ENCODE measurements at regions not wholly inside any gene's neighbourhood (a gene's known extent, or its start where the extent isn't known, plus 50 kb on each side); places are given as distances from the start of the nearest gene placed in this dataset.

GRCh38 chr2:125281242-125281641 lies 1256.2 kb downstream of the CNTNAP5 start:
- H2AFZ ChIP-seq, result no peak overlapping the region
- no TSS peak for BruUV-seq (replicated peaks)
- CTCF ChIA-PET, result no interaction called here
- no peak overlapping the region for H3K4me2 ChIP-seq
- H3K9me3 ChIP-seq (ENCODE audit: insufficient read depth, low read depth), result no peaks in the 10 kb centered on the region
- DNase-seq, result no peak
- H4K20me1 ChIP-seq (ENCODE audit: insufficient read depth), result no peaks in the 10 kb centered on the region
- no peaks in the 10 kb centered on the region for H3K36me3 ChIP-seq (ENCODE audit: low read depth)
- H3F3A ChIP-seq (ENCODE audit: insufficient read depth, low read depth), result no peaks in the 10 kb centered on the region
- no peak for TF ChIP-seq CTCF (conservative IDR thresholded peaks at IDR 0.05)
- TF ChIP-seq EZH2 (IDR thresholded peaks at IDR 0.05; ENCODE audit: low read depth), result no peak
- H3K9me2 ChIP-seq (ENCODE audit: insufficient read depth), result no peaks in the 10 kb centered on the region
- H3K27ac ChIP-seq, result no peak overlapping the region
- intact Hi-C loops (cut with micrococcal nuclease; ENCODE audit: unreplicated experiment), result no loop called here
- H3K4me3 ChIP-seq, result no peak overlapping the region
- H3K27me3 ChIP-seq (ENCODE audit: insufficient read depth, low read depth), result 0 out of 2 replicates have a peak, but pooled peaks cover 3% of the 10 kb centered on the region
- POLR2A ChIA-PET (ENCODE audit: unreplicated experiment), result no interaction called here
- H3K4me1 ChIP-seq (replicated peaks; ENCODE audit: insufficient read depth), result no peaks in the 10 kb centered on the region
- H3K79me2 ChIP-seq (ENCODE audit: low read depth), result no peaks in the 10 kb centered on the region

- Histone ChIP-seq H2AFZ (no peak overlapping the region), H3F3A (ENCODE audit: insufficient read depth, low read depth) (no peaks in the 10 kb centered on the region), H3K79me2 (ENCODE audit: low read depth) (no peaks in the 10 kb centered on the region), H3K27ac (no peak overlapping the region), H3K4me3 (no peak overlapping the region), H3K36me3 (ENCODE audit: low read depth) (no peaks in the 10 kb centered on the region), H3K9me2 (ENCODE audit: insufficient read depth) (no peaks in the 10 kb centered on the region; the same call in 1 of the 2 replicates), H3K4me2 (no peak overlapping the region), H3K4me1 (replicated peaks; ENCODE audit: insufficient read depth) (no peaks in the 10 kb centered on the region), H4K20me1 (ENCODE audit: insufficient read depth) (no peaks in the 10 kb centered on the region), H3K9me3 (ENCODE audit: insufficient read depth, low read depth) (no peaks in the 10 kb centered on the region), H3K27me3 (ENCODE audit: insufficient read depth, low read depth) (no peaks in the 10 kb centered on the region)
- POLR2A ChIA-PET (ENCODE audit: unreplicated experiment), result no interaction called here
- TF ChIP-seq EZH2 (IDR thresholded peaks at IDR 0.05; ENCODE audit: low read depth), result no peak
- DNase-seq, result no peak
- no TSS peak for BruUV-seq (replicated peaks)
- CTCF ChIA-PET, result no interaction called here
- intact Hi-C loops (cut with micrococcal nuclease; ENCODE audit: unreplicated experiment), result no loop called here
These were observed 1271.7 kb downstream of the CNTNAP5 start for GRCh38 chr2:125296742-125297141.

GRCh38 chr2:125310657-125311364 lies 1285.7 kb downstream of the CNTNAP5 start:
- no peaks in the 10 kb centered on the region for H3K4me1 ChIP-seq (replicated peaks; ENCODE audit: insufficient read depth)
- no peaks in the 10 kb centered on the region for H3K9me2 ChIP-seq (ENCODE audit: insufficient read depth)
- no peaks in the 10 kb centered on the region for H3K79me2 ChIP-seq (ENCODE audit: low read depth)
- H4K20me1 ChIP-seq (ENCODE audit: insufficient read depth), result no peaks in the 10 kb centered on the region
- H3K27ac ChIP-seq, result no peak overlapping the region
- TF ChIP-seq CTCF (conservative IDR thresholded peaks at IDR 0.05) (no peak), EZH2 (IDR thresholded peaks at IDR 0.05; ENCODE audit: low read depth) (no peak)
- no peak overlapping the region for H3K4me2 ChIP-seq
- no peak overlapping the region for H3K4me3 ChIP-seq
- BruUV-seq (replicated peaks), result no TSS peak
- H3K27me3 ChIP-seq (ENCODE audit: insufficient read depth, low read depth), result no peaks in the 10 kb centered on the region
- intact Hi-C loops (cut with micrococcal nuclease; ENCODE audit: unreplicated experiment), result no loop called here
- no peaks in the 10 kb centered on the region for H3K36me3 ChIP-seq (ENCODE audit: low read depth)
- no peak overlapping the region for H2AFZ ChIP-seq
- no peak for DNase-seq
- H3K9me3 ChIP-seq (ENCODE audit: insufficient read depth, low read depth), result no peaks in the 10 kb centered on the region
- POLR2A ChIA-PET (ENCODE audit: unreplicated experiment), result no interaction called here
- CTCF ChIA-PET, result no interaction called here
- H3F3A ChIP-seq (ENCODE audit: insufficient read depth, low read depth), result no peaks in the 10 kb centered on the region

- no peak overlapping the region for H2AFZ ChIP-seq
- ChIA-PET POLR2A (ENCODE audit: unreplicated experiment) (no interaction called here), CTCF (no interaction called here)
- no peak overlapping the region for H3K27ac ChIP-seq
- H3K4me3 ChIP-seq, result no peak overlapping the region
- H3K9me3 ChIP-seq (ENCODE audit: insufficient read depth, low read depth), result no peaks in the 10 kb centered on the region
- no TSS peak for BruUV-seq (replicated peaks)
- H3K4me2 ChIP-seq, result no peak overlapping the region
- no peaks in the 10 kb centered on the region for H3F3A ChIP-seq (ENCODE audit: insufficient read depth, low read depth)
- no peaks in the 10 kb centered on the region for H3K4me1 ChIP-seq (replicated peaks; ENCODE audit: insufficient read depth)
- DNase-seq, result no peak
- H3K27me3 ChIP-seq (ENCODE audit: insufficient read depth, low read depth), result no peaks in the 10 kb centered on the region
- H3K79me2 ChIP-seq (ENCODE audit: low read depth), result no peaks in the 10 kb centered on the region
- no peaks in the 10 kb centered on the region for H4K20me1 ChIP-seq (ENCODE audit: insufficient read depth)
- no peaks in the 10 kb centered on the region for H3K36me3 ChIP-seq (ENCODE audit: low read depth)
- no peaks in the 10 kb centered on the region for H3K9me2 ChIP-seq (ENCODE audit: insufficient read depth)
- TF ChIP-seq CTCF (conservative IDR thresholded peaks at IDR 0.05), result no peak
- no peak for TF ChIP-seq EZH2 (IDR thresholded peaks at IDR 0.05; ENCODE audit: low read depth)
- intact Hi-C loops (cut with micrococcal nuclease; ENCODE audit: unreplicated experiment), result no loop called here
These were observed 1287.3 kb downstream of the CNTNAP5 start for GRCh38 chr2:125312342-125312741.

Data from PC-9 (cell line).